ENCODE measurements at regions not wholly inside any gene's neighbourhood (a gene's known extent, or its start where the extent isn't known, plus 50 kb on each side); places are given as distances from the start of the nearest gene placed in this dataset.

DNA sequence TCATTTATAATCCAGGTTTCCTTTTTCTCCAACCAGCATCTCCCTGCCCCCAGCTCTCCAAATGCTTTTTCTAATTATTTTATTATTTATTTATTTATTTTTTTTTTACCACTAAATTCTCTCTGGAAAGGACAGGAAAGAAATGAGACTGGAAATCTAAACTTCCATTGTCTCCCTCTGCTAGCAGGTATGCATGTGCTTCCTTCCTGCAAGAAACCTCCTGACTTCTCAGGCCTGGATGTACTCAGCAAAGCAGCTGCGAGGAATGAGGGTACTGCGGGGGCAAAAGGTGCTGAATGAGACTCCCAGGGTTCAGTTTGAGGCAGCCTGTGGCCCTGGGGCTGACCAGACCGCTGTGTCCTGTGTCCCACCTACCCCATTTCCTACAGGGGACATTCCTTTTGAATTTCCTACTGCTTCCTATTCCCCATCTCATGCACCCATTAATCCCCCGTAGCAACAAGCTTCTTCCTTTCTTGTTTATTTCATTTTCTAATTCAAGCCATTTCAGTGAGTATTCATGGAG, 324.6 kb upstream of the IGFBP3 start:
- TF ChIP-seq EZH2 (IDR thresholded peaks at IDR 0.05; ENCODE audit: insufficient read depth, poor library complexity, severe bottlenecking) (no peak), EZH2phosphoT487 (IDR thresholded peaks at IDR 0.05; ENCODE audit: insufficient read depth, low read depth) (no peak)
- H3K4me3 ChIP-seq = no peak overlapping the region
- peaks cover 10% of the 10 kb centered on the region for H3K4me1 ChIP-seq (ENCODE audit: insufficient read depth)
- H3K4me2 ChIP-seq (ENCODE audit: unreplicated experiment) = no peak overlapping the region
- H3K9me3 ChIP-seq (ENCODE audit: low read depth) = no peaks in the 10 kb centered on the region
- H3K27ac ChIP-seq = no peak overlapping the region
- no peak for DNase-seq
- H3F3A ChIP-seq (ENCODE audit: insufficient read depth) = no peaks in the 10 kb centered on the region
- no peak overlapping the region for H3K9ac ChIP-seq
- H3K79me2 ChIP-seq (ENCODE audit: insufficient read depth) = no peaks in the 10 kb centered on the region
- in situ Hi-C loops (cut with MboI) = no loop called here
- H2AFZ ChIP-seq = no peak overlapping the region
- no peaks in the 10 kb centered on the region for H4K20me1 ChIP-seq (ENCODE audit: insufficient read depth)
- no peaks in the 10 kb centered on the region; the same call in 1 of the 2 replicates for H3K36me3 ChIP-seq (ENCODE audit: low read depth)
- no peaks in the 10 kb centered on the region for H3K27me3 ChIP-seq (replicated peaks; ENCODE audit: insufficient read depth)
- 94 to 99% methylated on average over 4 of the region's 4 CpGs for WGBS, 2 experiments (ENCODE audit: low coverage in 1 of 2, low lambda C conversion rate in 2 of 2, missing lambda C conversion rate in 2 of 2)
- H3K9me2 ChIP-seq (ENCODE audit: insufficient read depth) = peaks cover 6% of the 10 kb centered on the region; the same call in 1 of the 2 replicates

DNA sequence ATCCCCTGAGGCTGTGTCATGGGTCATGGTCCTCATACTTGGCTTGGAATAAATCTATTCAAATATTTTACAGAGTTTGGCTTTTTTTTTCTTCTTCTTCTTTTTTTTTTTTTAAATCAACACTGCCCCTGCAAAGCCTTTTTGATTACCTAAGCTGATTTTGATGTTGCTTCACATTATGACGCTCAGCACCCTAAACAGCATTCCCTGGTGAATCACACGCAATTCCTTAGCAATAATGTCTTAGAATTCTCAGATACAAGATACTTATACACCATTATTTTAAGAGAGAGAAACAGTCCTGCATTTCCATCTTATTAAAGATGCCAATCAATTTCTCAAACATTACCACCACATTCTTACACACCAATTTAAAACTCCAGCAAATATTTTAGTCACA, 323.7 kb upstream of the IGFBP3 start:
- TF ChIP-seq EZH2 (IDR thresholded peaks at IDR 0.05; ENCODE audit: insufficient read depth, poor library complexity, severe bottlenecking) (no peak), EZH2phosphoT487 (IDR thresholded peaks at IDR 0.05; ENCODE audit: insufficient read depth, low read depth) (no peak)
- in situ Hi-C loops (cut with MboI) = no loop called here
- WGBS, 2 experiments (ENCODE audit: low coverage in 1 of 2, low lambda C conversion rate in 2 of 2, missing lambda C conversion rate in 2 of 2) = 29 to 34% methylated on average over 2 of the region's 2 CpGs

DNA sequence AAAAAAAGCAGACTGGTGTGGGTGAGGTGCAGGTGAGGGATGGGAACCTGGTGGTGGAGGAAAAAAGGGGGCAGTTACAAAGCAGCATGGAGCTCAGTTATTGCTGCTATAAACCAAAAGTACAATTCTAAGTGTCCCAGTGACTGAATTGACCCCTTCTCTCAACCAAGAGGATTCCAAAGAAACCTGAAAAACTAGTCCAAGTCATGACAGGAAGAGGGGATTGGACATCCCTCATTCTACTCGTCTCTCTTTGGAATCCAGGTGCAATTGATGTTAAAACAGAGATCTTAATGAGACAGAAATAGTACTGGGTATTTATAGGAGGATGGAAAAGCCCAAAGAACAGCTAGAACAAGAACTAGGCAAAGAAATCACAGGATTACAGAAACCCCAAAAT, 322.3 kb upstream of the IGFBP3 start:
- no peaks in the 10 kb centered on the region for H3K9me2 ChIP-seq (ENCODE audit: insufficient read depth)
- H3K4me2 ChIP-seq (ENCODE audit: unreplicated experiment) = no peak overlapping the region
- no peak overlapping the region for H3K27ac ChIP-seq
- H3K9me3 ChIP-seq (ENCODE audit: low read depth) = no peaks in the 10 kb centered on the region
- H3K4me3 ChIP-seq = no peak overlapping the region
- in situ Hi-C loops (cut with MboI) = no loop called here
- TF ChIP-seq EZH2 (IDR thresholded peaks at IDR 0.05; ENCODE audit: insufficient read depth, poor library complexity, severe bottlenecking) = no peak
- TF ChIP-seq EZH2phosphoT487 (IDR thresholded peaks at IDR 0.05; ENCODE audit: insufficient read depth, low read depth) = no peak
- no peaks in the 10 kb centered on the region for H3F3A ChIP-seq (ENCODE audit: insufficient read depth)
- H3K27me3 ChIP-seq (replicated peaks; ENCODE audit: insufficient read depth) = no peaks in the 10 kb centered on the region
- no peaks in the 10 kb centered on the region; the same call in 1 of the 2 replicates for H3K36me3 ChIP-seq (ENCODE audit: low read depth)
- no peaks in the 10 kb centered on the region for H4K20me1 ChIP-seq (ENCODE audit: insufficient read depth)
- H2AFZ ChIP-seq = no peak overlapping the region
- H3K79me2 ChIP-seq (ENCODE audit: insufficient read depth) = no peaks in the 10 kb centered on the region
- no peak for DNase-seq
- H3K9ac ChIP-seq = no peak overlapping the region
- WGBS, 2 experiments (ENCODE audit: low coverage in 1 of 2, low lambda C conversion rate in 2 of 2, missing lambda C conversion rate in 2 of 2) = 87 to 92% methylated on average over 1 of the region's 1 CpG
- peaks cover 10% of the 10 kb centered on the region for H3K4me1 ChIP-seq (ENCODE audit: insufficient read depth)

More for the DNA sequence above, 323.7 kb upstream of the IGFBP3 start:
- Histone ChIP-seq H3K4me2 (ENCODE audit: unreplicated experiment) (no peak overlapping the region), H3K4me1 (ENCODE audit: insufficient read depth) (peaks cover 10% of the 10 kb centered on the region), H3F3A (ENCODE audit: insufficient read depth) (no peaks in the 10 kb centered on the region), H3K27me3 (replicated peaks; ENCODE audit: insufficient read depth) (no peaks in the 10 kb centered on the region), H3K4me3 (no peak overlapping the region), H3K36me3 (ENCODE audit: low read depth) (no peaks in the 10 kb centered on the region; the same call in 1 of the 2 replicates), H3K9ac (0 out of 2 replicates have a peak overlapping the region, but pooled peaks have one; percentile 18), H4K20me1 (ENCODE audit: insufficient read depth) (no peaks in the 10 kb centered on the region), H3K27ac (peak overlapping the region; percentile 43), H2AFZ (no peak overlapping the region), H3K9me2 (ENCODE audit: insufficient read depth) (peaks cover 6% of the 10 kb centered on the region; the same call in 1 of the 2 replicates), H3K9me3 (ENCODE audit: low read depth) (no peaks in the 10 kb centered on the region), H3K79me2 (ENCODE audit: insufficient read depth) (no peaks in the 10 kb centered on the region)
- peak; percentile 80 for DNase-seq

DNA sequence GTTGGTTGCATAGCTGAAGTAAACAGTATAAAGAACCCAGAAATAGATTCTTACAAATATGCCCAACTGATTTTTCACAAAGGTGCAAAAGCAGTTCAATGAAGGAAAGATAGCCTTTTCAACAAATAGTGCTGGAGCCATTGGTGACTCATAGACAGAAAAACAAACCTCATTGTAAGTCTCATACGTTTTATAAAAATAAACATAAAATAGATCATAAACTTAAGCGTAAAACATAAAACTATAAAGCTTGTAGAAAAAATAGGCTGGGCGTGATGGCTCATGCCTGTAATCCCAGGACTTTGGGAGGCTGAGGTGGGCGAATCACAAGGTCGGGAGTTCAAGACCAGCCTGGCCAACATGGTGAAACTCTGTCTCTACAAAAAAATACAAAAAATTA, 318.8 kb upstream of the IGFBP3 start:
- H3K9ac ChIP-seq = no peak overlapping the region
- no peaks in the 10 kb centered on the region for H3K79me2 ChIP-seq (ENCODE audit: insufficient read depth)
- 86 to 88% methylated on average over 5 of the region's 5 CpGs for WGBS, 2 experiments (ENCODE audit: low coverage in 1 of 2, low lambda C conversion rate in 2 of 2, missing lambda C conversion rate in 2 of 2)
- DNase-seq = no peak
- no peaks in the 10 kb centered on the region for H3K9me3 ChIP-seq (ENCODE audit: low read depth)
- no peaks in the 10 kb centered on the region for H3F3A ChIP-seq (ENCODE audit: insufficient read depth)
- in situ Hi-C loops (cut with MboI) = no loop called here
- H3K4me1 ChIP-seq (ENCODE audit: insufficient read depth) = peaks cover 5% of the 10 kb centered on the region
- H3K9me2 ChIP-seq (ENCODE audit: insufficient read depth) = no peaks in the 10 kb centered on the region
- H4K20me1 ChIP-seq (ENCODE audit: insufficient read depth) = no peaks in the 10 kb centered on the region
- H2AFZ ChIP-seq = no peak overlapping the region
- no peaks in the 10 kb centered on the region for H3K36me3 ChIP-seq (ENCODE audit: low read depth)
- no peak for TF ChIP-seq EZH2 (IDR thresholded peaks at IDR 0.05; ENCODE audit: insufficient read depth, poor library complexity, severe bottlenecking)
- no peak for TF ChIP-seq EZH2phosphoT487 (IDR thresholded peaks at IDR 0.05; ENCODE audit: insufficient read depth, low read depth)
- no peak overlapping the region for H3K27ac ChIP-seq
- H3K4me3 ChIP-seq = no peak overlapping the region
- no peak overlapping the region for H3K4me2 ChIP-seq (ENCODE audit: unreplicated experiment)
- H3K27me3 ChIP-seq (replicated peaks; ENCODE audit: insufficient read depth) = no peaks in the 10 kb centered on the region

Data from GM23248 (cell line).